ENCODE measurements at regions not wholly inside any gene's neighbourhood (a gene's known extent, or its start where the extent isn't known, plus 50 kb on each side); places are given as distances from the start of the nearest gene placed in this dataset.

DNA sequence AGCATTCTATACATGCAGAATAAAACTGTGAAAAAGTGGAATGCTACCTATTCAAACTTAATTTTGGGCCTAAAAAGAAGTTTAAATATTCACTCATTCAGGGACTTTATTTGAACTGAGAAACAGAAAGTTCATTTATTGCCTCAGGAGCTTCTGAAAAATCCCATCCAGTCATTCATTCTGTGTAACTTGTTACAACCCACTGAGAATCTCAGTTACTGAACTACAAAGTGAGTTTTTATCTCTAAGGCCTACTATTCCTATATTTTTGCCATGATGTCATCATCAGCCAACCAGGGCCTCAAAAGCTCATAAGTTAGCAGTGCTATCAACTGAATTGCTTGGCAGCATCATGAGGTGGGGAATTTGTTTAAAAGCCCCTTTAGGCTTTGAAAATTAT lies 98.0 kb upstream of the BOC start:
- Mint-ChIP-seq H3K27me3 (ENCODE audit: unreplicated experiment) (no peaks in the 10 kb centered on the region), H3K36me3 (ENCODE audit: unreplicated experiment) (no peaks in the 10 kb centered on the region), H3K4me3 (ENCODE audit: unreplicated experiment) (no peak overlapping the region), H3K27ac (ENCODE audit: unreplicated experiment) (no peak overlapping the region), H3K9me3 (ENCODE audit: unreplicated experiment) (no peaks in the 10 kb centered on the region), H3K4me1 (ENCODE audit: unreplicated experiment) (peaks cover 4% of the 10 kb centered on the region)
- TF ChIP-seq, protein P1, sequence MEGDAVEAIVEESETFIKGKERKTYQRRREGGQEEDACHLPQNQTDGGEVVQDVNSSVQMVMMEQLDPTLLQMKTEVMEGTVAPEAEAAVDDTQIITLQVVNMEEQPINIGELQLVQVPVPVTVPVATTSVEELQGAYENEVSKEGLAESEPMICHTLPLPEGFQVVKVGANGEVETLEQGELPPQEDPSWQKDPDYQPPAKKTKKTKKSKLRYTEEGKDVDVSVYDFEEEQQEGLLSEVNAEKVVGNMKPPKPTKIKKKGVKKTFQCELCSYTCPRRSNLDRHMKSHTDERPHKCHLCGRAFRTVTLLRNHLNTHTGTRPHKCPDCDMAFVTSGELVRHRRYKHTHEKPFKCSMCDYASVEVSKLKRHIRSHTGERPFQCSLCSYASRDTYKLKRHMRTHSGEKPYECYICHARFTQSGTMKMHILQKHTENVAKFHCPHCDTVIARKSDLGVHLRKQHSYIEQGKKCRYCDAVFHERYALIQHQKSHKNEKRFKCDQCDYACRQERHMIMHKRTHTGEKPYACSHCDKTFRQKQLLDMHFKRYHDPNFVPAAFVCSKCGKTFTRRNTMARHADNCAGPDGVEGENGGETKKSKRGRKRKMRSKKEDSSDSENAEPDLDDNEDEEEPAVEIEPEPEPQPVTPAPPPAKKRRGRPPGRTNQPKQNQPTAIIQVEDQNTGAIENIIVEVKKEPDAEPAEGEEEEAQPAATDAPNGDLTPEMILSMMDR (IDR thresholded peaks at IDR 0.05), result no peak
- no peak for DNase-seq (ENCODE audit: extremely low spot score, unreplicated experiment)

DNA sequence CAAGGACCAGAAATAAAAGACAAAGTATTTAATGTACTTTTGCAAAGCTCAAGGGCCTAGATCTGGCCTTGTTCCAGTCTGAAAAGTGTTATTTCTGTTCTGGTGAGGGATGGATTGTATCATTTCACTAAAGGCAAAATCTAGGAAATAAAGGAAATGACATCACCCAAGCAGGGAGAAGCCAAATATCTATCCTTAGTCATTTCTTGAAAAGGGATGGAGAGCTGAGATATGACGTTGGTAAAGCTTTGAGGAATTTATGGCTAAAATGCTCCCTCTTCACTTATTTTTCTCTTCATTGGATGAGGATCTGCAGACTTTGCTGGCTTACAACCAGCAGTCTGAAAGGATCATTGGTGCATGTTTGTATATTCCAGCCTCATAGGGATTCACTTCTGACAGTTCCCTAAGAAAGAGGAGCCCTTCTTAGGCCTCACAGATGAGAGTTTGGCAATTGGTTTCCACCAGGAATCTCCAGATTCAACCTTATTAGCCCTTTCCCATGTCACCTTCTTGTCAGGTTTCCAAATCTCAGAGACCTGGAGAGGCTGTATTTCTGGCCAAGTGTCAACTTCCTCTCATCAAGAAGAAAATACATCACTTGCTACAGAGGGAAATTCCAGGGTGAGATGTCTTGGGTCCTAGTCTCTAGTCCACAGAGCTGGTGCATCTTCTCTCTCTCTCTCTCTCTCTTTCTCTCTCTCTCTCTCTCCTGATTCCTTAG lies 93.7 kb upstream of the BOC start:
- no peak overlapping the region for H3K27ac Mint-ChIP-seq (ENCODE audit: unreplicated experiment)
- no peak for DNase-seq (ENCODE audit: extremely low spot score, unreplicated experiment)
- TF ChIP-seq, protein P1 (IDR thresholded peaks at IDR 0.05), result no peak
- H3K4me3 Mint-ChIP-seq (ENCODE audit: unreplicated experiment), result no peak overlapping the region
- no peaks in the 10 kb centered on the region for H3K36me3 Mint-ChIP-seq (ENCODE audit: unreplicated experiment)
- H3K27me3 Mint-ChIP-seq (ENCODE audit: unreplicated experiment), result no peaks in the 10 kb centered on the region
- H3K9me3 Mint-ChIP-seq (ENCODE audit: unreplicated experiment), result no peaks in the 10 kb centered on the region
- H3K4me1 Mint-ChIP-seq (ENCODE audit: unreplicated experiment), result peaks cover 4% of the 10 kb centered on the region

DNA sequence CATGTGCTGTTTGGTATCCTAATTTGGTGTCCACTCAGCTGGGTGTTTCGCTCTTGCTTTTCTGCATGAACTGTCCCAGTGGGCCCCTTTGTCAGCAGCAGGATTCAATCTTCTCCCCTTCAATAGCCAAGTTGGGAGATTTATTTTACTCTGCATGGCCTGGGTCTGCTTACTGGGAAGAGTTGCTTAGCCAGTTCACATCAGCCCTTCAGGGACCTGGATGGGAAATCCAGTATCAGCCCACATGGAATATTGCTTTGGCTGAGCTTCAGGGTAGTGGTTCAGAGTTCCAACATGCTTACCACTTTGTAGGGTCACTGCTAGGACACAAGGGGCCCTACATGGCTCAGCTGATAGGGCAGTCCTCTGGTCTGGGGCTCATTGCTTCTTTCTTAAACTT lies 93.0 kb upstream of the BOC start:
- Mint-ChIP-seq H3K4me3 (ENCODE audit: unreplicated experiment) (no peak overlapping the region), H3K27ac (ENCODE audit: unreplicated experiment) (no peak overlapping the region), H3K4me1 (ENCODE audit: unreplicated experiment) (peaks cover 4% of the 10 kb centered on the region), H3K9me3 (ENCODE audit: unreplicated experiment) (no peaks in the 10 kb centered on the region), H3K36me3 (ENCODE audit: unreplicated experiment) (no peaks in the 10 kb centered on the region), H3K27me3 (ENCODE audit: unreplicated experiment) (no peaks in the 10 kb centered on the region)
- no peak for DNase-seq (ENCODE audit: extremely low spot score, unreplicated experiment)
- TF ChIP-seq, protein P1 (IDR thresholded peaks at IDR 0.05), result no peak

DNA sequence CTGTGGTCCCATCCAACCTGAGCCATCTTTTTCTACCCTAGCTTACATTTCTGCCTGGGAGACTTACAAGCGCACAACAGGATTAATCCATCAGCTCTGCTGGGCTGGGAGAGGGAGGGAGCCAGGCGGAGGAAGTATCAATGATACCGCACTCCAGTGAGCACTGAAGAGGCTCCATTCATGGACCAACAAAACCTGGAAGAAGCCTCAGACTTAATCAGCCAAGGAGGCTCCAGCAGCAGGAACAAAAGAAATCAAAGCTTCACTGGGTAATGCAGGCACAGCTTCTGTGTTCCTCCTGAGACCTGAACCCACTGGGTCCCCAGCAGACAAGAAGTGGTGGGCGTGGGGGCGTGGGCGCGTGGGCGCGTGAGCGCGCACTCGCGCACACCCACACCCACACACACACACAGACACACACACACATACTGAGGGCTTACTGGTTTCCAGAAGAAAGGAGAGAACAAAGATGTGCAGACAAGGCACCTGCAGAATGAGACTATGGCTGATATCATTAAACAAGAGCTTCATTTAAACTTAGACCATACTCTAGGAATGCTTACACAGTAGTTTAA lies 87.0 kb upstream of the BOC start:
- no peaks in the 10 kb centered on the region for H3K27me3 Mint-ChIP-seq (ENCODE audit: unreplicated experiment)
- no peaks in the 10 kb centered on the region for H3K9me3 Mint-ChIP-seq (ENCODE audit: unreplicated experiment)
- TF ChIP-seq, protein P1 (IDR thresholded peaks at IDR 0.05), result no peak
- H3K27ac Mint-ChIP-seq (ENCODE audit: unreplicated experiment), result no peak overlapping the region
- H3K4me3 Mint-ChIP-seq (ENCODE audit: unreplicated experiment), result no peak overlapping the region
- no peak for DNase-seq (ENCODE audit: extremely low spot score, unreplicated experiment)
- H3K4me1 Mint-ChIP-seq (ENCODE audit: unreplicated experiment), result no peaks in the 10 kb centered on the region
- no peaks in the 10 kb centered on the region for H3K36me3 Mint-ChIP-seq (ENCODE audit: unreplicated experiment)

DNA sequence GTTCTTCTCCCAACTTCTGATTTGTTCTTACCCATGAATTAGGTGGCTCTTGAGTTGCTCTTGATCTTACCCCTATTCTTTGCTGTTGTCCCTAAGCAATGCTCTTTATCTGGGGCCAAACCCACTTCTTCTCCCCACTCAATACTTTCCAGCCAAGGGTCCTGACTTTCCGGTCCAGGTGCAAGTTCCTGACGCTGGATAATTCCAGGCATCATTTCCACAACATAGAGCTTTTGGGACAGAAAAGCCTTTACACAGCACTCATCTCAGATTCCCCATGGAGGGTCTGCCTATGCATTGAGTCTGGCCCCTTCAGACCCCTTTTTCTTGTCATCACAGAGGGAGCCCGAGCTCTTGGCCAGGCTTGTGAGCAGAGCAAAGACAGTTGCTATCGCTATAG lies 85.4 kb upstream of the BOC start:
- no peak overlapping the region for H3K4me3 Mint-ChIP-seq (ENCODE audit: unreplicated experiment)
- TF ChIP-seq, protein P1 (IDR thresholded peaks at IDR 0.05), result no peak
- no peaks in the 10 kb centered on the region for H3K4me1 Mint-ChIP-seq (ENCODE audit: unreplicated experiment)
- no peaks in the 10 kb centered on the region for H3K27me3 Mint-ChIP-seq (ENCODE audit: unreplicated experiment)
- H3K9me3 Mint-ChIP-seq (ENCODE audit: unreplicated experiment), result no peaks in the 10 kb centered on the region
- no peaks in the 10 kb centered on the region for H3K36me3 Mint-ChIP-seq (ENCODE audit: unreplicated experiment)
- DNase-seq (ENCODE audit: extremely low spot score, unreplicated experiment), result no peak
- H3K27ac Mint-ChIP-seq (ENCODE audit: unreplicated experiment), result no peak overlapping the region
